Activated naive CD4-positive, alpha-beta T cell treated with anti-CD3 and anti-CD28 coated beads, Interleukin-2, amount 50 U/mL, for 72 hours (primary cell): ENCODE measurements at regions not wholly inside any gene's neighbourhood (a gene's known extent, or its start where the extent isn't known, plus 50 kb on each side); places are given as distances from the start of the nearest gene placed in this dataset.

Experiments used
- ATAC-seq, 2 donors: fragments of 150-1000 bp; cut with Tn5 transposase; 2 replicates each; pipeline ENCODE4 v1.10.0; 2021; ENCODE audit warnings: mild to moderate bottlenecking in 2 of 2, moderate library complexity in 2 of 2
- DNase-seq, 2 donors: peaks; one replicate each; pipeline ENCODE4 v3.0.0; 2021 to 2022; ENCODE audit warnings: low spot score in 2 of 2
- H3K27ac Mint-ChIP-seq, 2 donors: one replicate each; pipeline ENCODE4 v1.8.0; 2022; ENCODE audit warnings: mild to moderate bottlenecking in 2 of 2, mixed read lengths in 2 of 2
- H3K36me3 Mint-ChIP-seq, 2 donors: one replicate each; pipeline ENCODE4 v1.8.0; 2022; ENCODE audit warnings: mixed read lengths in 2 of 2
- H3K9me3 Mint-ChIP-seq, 2 donors: one replicate each; pipeline ENCODE4 v1.8.0; 2022; ENCODE audit warnings: mixed read lengths in 2 of 2

DNA sequence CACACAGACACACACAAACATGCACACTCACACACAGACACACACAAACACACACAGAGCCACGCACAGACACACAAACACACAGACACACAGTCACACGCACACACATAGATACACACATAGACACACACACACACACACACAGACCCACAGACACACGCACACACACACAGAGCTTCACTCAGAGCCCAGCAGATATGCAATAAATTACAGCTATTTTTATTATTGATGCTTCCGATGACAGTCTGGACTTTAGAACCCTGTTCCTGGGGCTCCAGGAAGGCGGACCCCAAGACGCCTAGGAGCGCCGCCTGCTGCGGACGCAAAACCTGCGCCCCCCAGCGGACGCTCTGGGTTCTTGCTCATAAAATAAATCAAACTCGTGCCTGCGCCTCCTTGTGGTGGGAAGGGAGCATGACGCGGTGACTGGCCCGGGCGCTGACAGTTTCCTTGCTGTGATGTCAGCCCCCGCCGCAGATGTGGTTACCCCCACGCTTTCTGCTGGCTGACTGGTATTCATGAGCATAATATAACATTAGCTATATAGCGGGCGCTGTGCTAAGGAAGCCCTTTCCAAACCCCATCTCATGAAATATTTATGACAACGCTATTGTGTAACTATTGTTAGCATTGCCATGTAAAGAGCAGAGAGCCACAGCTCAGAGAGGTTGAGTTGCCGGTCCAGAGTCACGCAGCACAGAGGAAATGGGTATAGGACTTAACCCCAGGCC, 64.4 kb upstream of the TM9SF2 start:
- H3K9me3 Mint-ChIP-seq, result no peaks in the 10 kb centered on the region

DNA sequence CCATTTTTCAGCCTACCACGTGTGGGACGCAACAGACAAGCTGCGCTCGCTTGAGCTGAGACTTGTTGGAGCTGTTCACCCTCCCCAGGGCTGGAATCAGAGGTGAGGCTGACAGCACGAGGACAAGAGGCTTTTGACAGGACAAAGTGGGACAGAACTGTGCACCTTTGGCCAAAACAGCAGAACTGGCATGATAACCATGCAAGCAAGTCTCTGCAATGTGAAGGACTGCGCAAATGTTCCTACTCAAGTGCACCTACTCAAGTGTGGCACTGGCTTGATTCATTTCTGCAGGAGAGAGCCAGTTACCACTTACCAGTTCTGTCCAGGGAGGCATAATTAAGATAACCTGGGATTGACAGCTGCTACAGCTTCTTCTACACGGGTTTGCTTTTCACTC, 62.2 kb upstream of the TM9SF2 start:
- no peak for ATAC-seq
- H3K36me3 Mint-ChIP-seq, result no peaks in the 10 kb centered on the region
- H3K9me3 Mint-ChIP-seq, result no peaks in the 10 kb centered on the region

More for the DNA sequence above, 64.4 kb upstream of the TM9SF2 start:
- DNase-seq (peak; percentile 94 to 96), ATAC-seq (peak; percentile 38 to 46)
- Mint-ChIP-seq H3K36me3 (peaks cover 0 to 4% of the 10 kb centered on the region in 2 donors), H3K27ac (peak overlapping the region; percentile 63 to 83)

DNA sequence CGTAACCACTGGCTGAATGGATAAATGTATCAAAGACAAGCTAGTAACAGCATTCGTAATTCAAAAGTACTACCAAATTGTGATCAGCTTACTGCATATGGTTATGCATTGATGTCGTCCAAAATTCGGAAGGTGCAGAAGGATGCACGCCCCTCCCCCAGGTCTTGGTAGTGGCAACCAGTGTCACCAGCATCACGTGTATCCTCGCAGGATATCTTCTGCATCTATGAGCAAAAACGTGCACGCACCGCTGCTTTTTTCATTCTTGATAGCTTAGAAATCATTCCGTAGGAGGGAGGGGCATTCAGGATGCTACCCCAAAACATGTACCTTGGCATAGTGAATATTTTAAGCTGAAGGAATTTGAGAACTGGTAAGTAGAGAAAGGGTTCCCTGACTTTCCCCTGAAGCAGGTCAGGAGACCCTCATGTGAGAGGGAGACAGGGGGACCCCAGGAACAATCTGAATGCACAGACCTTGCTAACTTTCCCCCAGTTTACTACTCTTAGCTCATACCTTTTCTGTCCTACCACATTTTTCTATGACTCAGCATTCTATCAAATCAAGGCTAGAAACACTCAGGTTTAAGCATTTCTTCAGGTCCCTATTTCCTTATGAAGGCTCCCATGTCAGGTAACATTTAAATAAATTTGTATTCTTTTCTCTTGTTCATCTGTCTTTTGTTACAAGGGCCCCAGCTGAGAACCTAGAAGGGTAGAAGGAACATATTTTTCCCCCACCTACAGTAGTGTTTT, 61.2 kb upstream of the TM9SF2 start:
- ATAC-seq (no peak), DNase-seq (no peak)
- no peaks in the 10 kb centered on the region for H3K36me3 Mint-ChIP-seq
- H3K9me3 Mint-ChIP-seq, result no peaks in the 10 kb centered on the region
- H3K27ac Mint-ChIP-seq, result no peak overlapping the region

More for the DNA sequence above, 62.2 kb upstream of the TM9SF2 start:
- no peak overlapping the region for H3K27ac Mint-ChIP-seq
- DNase-seq, result no peak

DNA sequence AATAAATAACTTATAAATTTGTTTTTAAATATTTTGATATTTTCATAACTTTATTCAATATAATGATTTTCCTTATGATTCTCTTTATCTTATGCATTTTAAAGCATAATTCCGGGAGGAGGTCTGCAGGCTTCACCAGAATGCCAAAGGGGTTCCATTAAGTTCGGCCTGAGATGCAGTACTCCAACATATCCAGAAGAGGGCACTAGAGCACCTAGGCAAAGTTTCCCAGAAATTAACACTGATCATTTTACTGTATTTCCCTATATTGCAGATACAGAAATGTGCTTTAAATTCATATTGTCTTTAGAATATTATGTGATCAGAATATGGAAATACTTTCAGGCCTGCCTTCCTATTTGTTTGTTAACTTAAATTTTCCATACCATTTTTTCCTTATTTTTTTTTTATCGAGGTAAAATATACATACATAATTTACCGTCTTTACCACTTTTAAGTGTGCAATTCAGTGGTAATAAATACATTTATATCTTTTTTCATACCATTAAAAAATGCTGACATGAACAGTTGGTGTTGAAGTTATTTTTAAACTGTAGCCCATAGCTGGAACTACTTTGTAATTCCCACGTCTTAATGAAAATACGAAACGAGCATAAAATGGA, 58.9 kb upstream of the TM9SF2 start:
- Mint-ChIP-seq H3K27ac (no peak overlapping the region), H3K9me3 (no peaks in the 10 kb centered on the region), H3K36me3 (no peaks in the 10 kb centered on the region)
- ATAC-seq, result peak; percentile 45 to 54
- DNase-seq, result peak in 1 of 2 donors; percentile 67

DNA sequence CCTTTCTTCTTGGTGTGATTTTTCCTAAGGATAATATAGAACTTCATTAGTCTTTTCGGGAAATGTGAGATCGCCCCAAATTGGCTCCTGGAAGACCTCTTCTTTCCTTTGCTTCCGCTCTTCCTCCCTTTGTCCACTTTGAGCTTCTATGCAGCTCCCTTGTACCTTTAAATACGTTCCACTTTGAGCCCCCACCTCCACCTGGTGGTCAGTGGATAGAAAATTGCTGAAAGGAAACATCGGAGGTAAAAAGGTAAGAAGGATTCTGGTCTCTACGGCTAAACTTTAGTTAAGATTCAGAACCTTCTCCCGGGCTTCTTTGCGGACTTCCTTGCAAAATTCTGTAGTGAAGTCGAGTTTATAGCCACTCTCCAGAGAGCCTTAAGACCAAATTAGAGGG, 55.0 kb upstream of the TM9SF2 start:
- no peak overlapping the region for H3K27ac Mint-ChIP-seq
- DNase-seq, result no peak
- no peaks in the 10 kb centered on the region for H3K9me3 Mint-ChIP-seq
- peaks cover 0 to 7% of the 10 kb centered on the region in 2 donors for H3K36me3 Mint-ChIP-seq
- no peak for ATAC-seq

DNA sequence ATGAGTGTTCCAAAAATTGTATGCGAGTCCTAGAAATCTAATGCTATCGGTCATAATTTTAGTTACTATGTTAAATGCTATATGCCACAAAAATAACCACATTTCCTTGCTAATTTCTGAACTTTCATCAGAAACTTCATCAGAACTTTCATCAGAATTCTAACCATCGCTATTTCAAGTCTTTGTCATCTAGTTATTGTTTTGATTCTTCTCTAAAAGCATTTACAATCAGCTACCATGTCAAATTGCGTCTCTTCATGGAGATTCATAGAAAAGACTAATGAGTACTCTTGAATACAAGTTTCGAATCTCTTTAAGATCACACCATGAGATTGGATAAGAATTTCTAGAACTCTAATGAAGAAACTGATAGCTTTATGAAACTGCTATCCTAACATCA, 52.7 kb upstream of the TM9SF2 start:
- ATAC-seq (peak in 1 of 2 donors; percentile 40), DNase-seq (no peak)
- H3K9me3 Mint-ChIP-seq, result no peaks in the 10 kb centered on the region
- peak overlapping the region in 1 of 2 donors; percentile 22 for H3K27ac Mint-ChIP-seq
- peaks cover 0 to 7% of the 10 kb centered on the region in 2 donors for H3K36me3 Mint-ChIP-seq

DNA sequence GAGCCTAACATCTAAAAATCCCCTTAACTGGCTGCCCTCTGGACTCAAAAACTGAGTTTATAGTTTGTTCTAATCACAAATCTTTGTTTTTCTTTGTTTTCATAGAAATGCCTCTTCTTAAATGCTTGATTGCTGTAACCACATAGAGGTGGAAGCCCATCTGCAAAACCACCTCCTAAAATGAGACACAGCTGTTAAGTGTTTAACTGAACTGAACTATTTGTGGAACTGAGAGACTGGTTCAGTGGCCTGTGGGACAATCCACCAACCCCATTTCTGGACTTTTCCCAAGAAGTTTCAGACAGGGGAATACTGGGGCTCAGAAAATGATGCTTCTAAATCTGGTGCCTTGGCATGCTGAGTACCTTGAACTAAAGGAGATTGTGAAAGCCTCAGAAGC, 50.9 kb upstream of the TM9SF2 start:
- Mint-ChIP-seq H3K27ac (no peak overlapping the region), H3K36me3 (peaks cover 0 to 13% of the 10 kb centered on the region in 2 donors), H3K9me3 (peaks cover 0 to 4% of the 10 kb centered on the region in 2 donors)
- no peak for ATAC-seq
- no peak for DNase-seq
